Peyer's patch (tissue), 4 donors: ENCODE measurements at regions not wholly inside any gene's neighbourhood (a gene's known extent, or its start where the extent isn't known, plus 50 kb on each side); places are given as distances from the start of the nearest gene placed in this dataset.
A peak's percentile ranks its signal among the peaks of the same experiment; 100 is the strongest.

Source experiments
- DNase-seq, 3 donors: peaks; one replicate each; pipeline ENCODE4 v3.0.0-alpha.2; 2017 to 2019
- H3K27ac ChIP-seq, 4 donors: fragments of 200-600 bp; sonication (generic); one replicate each; pipeline ENCODE4 v1.5.1; 2016 to 2019
- H3K27me3 ChIP-seq, 2 donors: fragments of 200-600 bp; sonication (generic); one replicate each; pipeline ENCODE4 v1.5.1; 2019
- H3K36me3 ChIP-seq, 3 donors: fragments of 200-600 bp; sonication (generic); one replicate each; pipeline ENCODE4 v1.5.1; 2016 to 2019
- H3K4me1 ChIP-seq, 4 donors: fragments of 200-600 bp; sonication (generic); one replicate each; pipeline ENCODE4 v1.5.1; 2016 to 2019
- H3K4me3 ChIP-seq, 4 donors: fragments of 200-600 bp; sonication (generic); 1 replicate in 3 of 4; 2 replicates in 1 of 4; pipeline ENCODE4 v1.5.1; 2016 to 2019; ENCODE audit warnings: mild to moderate bottlenecking in 1 of 4
- H3K9me3 ChIP-seq, 4 donors: fragments of 200-600 bp; sonication (generic); one replicate each; pipeline ENCODE4 v1.5.1; 2016 to 2019; ENCODE audit warnings: mild to moderate bottlenecking in 1 of 4
- POLR2A ChIP-seq, 2 donors: fragments of 450-650 bp; IDR thresholded peaks; one replicate each; pipeline ENCODE4 v1.5.1; 2017; ENCODE audit warnings: antibody characterized with exemption in 2 of 2, mild to moderate bottlenecking in 2 of 2, moderate library complexity in 2 of 2
- TF ChIP-seq, protein P1 (sequence below), 6 experiments: fragments of 450-650 bp in 4 of 6; fragments of 200-600 bp in 2 of 6; sonication (generic) in 1 of 6; IDR thresholded peaks; one replicate each; pipeline ENCODE4 v1.5.1; 2017 to 2019; ENCODE audit warnings: antibody characterized with exemption in 6 of 6, mild to moderate bottlenecking in 3 of 6, moderate library complexity in 1 of 6

GRCh38 chr9:117561761-117562160 lies 142.4 kb upstream of the TLR4 start:
- Histone ChIP-seq H3K36me3 (no peaks in the 10 kb centered on the region), H3K27ac (no peak overlapping the region), H3K4me3 (no peak overlapping the region), H3K27me3 (no peaks in the 10 kb centered on the region), H3K4me1 (no peaks in the 10 kb centered on the region), H3K9me3 (no peaks in the 10 kb centered on the region)
- TF ChIP-seq POLR2A (IDR thresholded peaks at IDR 0.05): no peak
- TF ChIP-seq, protein P1, sequence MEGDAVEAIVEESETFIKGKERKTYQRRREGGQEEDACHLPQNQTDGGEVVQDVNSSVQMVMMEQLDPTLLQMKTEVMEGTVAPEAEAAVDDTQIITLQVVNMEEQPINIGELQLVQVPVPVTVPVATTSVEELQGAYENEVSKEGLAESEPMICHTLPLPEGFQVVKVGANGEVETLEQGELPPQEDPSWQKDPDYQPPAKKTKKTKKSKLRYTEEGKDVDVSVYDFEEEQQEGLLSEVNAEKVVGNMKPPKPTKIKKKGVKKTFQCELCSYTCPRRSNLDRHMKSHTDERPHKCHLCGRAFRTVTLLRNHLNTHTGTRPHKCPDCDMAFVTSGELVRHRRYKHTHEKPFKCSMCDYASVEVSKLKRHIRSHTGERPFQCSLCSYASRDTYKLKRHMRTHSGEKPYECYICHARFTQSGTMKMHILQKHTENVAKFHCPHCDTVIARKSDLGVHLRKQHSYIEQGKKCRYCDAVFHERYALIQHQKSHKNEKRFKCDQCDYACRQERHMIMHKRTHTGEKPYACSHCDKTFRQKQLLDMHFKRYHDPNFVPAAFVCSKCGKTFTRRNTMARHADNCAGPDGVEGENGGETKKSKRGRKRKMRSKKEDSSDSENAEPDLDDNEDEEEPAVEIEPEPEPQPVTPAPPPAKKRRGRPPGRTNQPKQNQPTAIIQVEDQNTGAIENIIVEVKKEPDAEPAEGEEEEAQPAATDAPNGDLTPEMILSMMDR (IDR thresholded peaks at IDR 0.05): no peak
- DNase-seq: no peak

DNA sequence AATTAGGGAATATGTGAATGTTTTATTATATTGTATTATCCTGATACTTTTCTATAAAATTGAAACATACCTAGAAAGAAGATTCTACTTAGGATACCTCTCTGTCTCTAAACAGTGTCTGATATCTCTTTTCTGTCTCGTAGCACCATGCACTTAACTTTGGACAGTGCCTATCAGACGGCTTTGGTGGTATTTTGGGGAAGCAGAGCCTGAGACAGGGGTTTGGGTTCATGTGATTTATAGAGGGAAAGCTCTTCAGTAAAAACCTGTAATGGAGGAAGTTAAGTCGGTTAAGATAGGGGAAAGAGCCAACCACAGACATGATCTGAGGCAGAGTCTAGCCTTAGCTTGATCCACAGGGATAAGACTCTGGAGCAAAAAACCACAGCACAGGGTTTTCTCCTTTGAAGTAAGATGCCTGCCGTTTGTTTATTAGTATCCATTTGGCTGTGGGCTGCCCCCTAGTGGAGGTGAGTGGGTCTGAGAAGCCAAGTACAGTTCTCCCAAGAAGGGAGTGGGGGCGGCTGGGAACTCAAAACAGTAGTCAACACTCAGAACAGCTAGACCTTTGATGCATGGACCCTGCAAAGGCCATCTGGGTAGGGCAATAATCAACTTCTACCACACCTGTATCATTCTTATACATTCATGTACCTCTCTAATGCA lies 141.2 kb upstream of the ASTN2 start:
- peak in 2 of 3 donors; percentile 77 to 86 for DNase-seq
- Histone ChIP-seq H3K9me3 (no peaks in the 10 kb centered on the region), H3K36me3 (no peaks in the 10 kb centered on the region), H3K27ac (no peak overlapping the region), H3K4me3 (no peak overlapping the region), H3K27me3 (no peaks in the 10 kb centered on the region), H3K4me1 (no peaks in the 10 kb centered on the region)
- TF ChIP-seq POLR2A (IDR thresholded peaks at IDR 0.05): no peak
- TF ChIP-seq, protein P1 (IDR thresholded peaks at IDR 0.05): peak in 4 of 6 experiments; percentile 28 to 66 (median 61)

DNA sequence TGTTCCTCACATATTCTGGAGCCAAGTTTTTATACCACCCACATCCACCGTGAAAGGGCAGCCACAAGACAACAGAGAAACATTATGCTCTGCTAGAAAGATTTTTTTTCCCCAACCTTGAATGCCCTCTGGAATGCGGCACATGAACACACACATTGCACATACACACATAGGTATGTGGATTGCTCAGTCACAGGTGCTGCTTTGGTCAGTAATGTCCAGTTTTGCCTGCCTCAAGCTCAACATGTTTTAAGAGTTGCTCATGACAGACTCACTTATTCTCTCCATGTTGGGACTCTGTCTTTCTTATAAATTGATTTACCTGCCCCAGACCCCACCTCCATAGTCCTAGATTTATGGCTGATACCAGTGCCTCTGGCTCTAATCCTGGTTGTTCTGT lies 138.0 kb upstream of the ASTN2 start:
- Histone ChIP-seq H3K9me3 (no peaks in the 10 kb centered on the region), H3K4me1 (no peaks in the 10 kb centered on the region), H3K4me3 (no peak overlapping the region), H3K27me3 (no peaks in the 10 kb centered on the region), H3K27ac (no peak overlapping the region), H3K36me3 (no peaks in the 10 kb centered on the region)
- no peak for TF ChIP-seq POLR2A (IDR thresholded peaks at IDR 0.05)
- TF ChIP-seq, protein P1 (IDR thresholded peaks at IDR 0.05): no peak
- no peak for DNase-seq

DNA sequence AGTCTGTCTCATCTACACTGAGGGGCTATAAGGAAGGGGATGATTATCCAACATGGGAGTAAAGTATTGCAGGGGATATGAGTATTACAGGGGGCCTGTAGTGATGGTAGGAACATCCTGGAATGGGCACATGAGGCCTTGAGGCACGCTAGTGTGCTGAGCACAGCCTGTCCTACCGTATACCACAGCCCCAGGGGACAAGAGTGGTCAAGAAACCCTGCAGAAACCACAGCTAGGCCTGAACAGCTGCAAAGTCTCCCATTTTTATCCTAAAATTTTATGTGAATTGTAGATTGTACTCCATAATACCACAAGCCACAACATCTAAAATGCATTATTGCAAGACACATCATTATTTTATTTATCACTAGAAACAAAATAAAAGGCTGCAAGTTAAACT lies 136.3 kb upstream of the ASTN2 start:
- Histone ChIP-seq H3K4me1 (no peaks in the 10 kb centered on the region), H3K27me3 (no peaks in the 10 kb centered on the region), H3K9me3 (no peaks in the 10 kb centered on the region), H3K4me3 (no peak overlapping the region), H3K27ac (no peak overlapping the region), H3K36me3 (no peaks in the 10 kb centered on the region)
- TF ChIP-seq, protein P1 (IDR thresholded peaks at IDR 0.05): no peak
- no peak for TF ChIP-seq POLR2A (IDR thresholded peaks at IDR 0.05)
- DNase-seq: no peak

GRCh38 chr9:117549444-117549843 lies 134.6 kb upstream of the ASTN2 start:
- no peaks in the 10 kb centered on the region for H3K27me3 ChIP-seq
- no peak overlapping the region for H3K4me3 ChIP-seq
- no peaks in the 10 kb centered on the region for H3K4me1 ChIP-seq
- H3K27ac ChIP-seq: no peak overlapping the region
- H3K36me3 ChIP-seq: no peaks in the 10 kb centered on the region
- no peak for DNase-seq
- TF ChIP-seq, protein P1 (IDR thresholded peaks at IDR 0.05): no peak
- no peak for TF ChIP-seq POLR2A (IDR thresholded peaks at IDR 0.05)
- H3K9me3 ChIP-seq: no peaks in the 10 kb centered on the region

DNA sequence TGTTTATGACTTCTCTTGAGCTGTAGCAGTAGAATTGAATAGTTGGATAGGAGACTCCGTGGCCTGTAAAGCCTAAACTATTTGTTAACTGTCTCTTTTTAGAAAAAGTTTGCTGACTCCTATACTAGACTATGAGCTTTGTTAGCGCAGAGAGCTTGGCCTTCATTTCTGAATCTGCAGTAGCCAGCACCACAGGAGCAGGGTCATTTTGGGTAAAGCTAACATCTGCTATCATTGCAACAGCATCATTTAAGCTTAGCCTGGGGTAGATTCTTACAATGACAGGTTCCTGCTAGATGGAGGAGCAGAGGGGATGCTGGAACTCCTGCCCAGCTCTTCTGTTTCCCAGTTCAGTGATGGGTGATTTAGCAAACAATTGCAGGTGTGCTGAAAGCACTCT lies 133.7 kb upstream of the ASTN2 start:
- TF ChIP-seq, protein P1 (IDR thresholded peaks at IDR 0.05): no peak
- TF ChIP-seq POLR2A (IDR thresholded peaks at IDR 0.05): no peak
- Histone ChIP-seq H3K9me3 (no peaks in the 10 kb centered on the region), H3K4me3 (no peak overlapping the region), H3K4me1 (no peaks in the 10 kb centered on the region), H3K27me3 (no peaks in the 10 kb centered on the region), H3K36me3 (no peaks in the 10 kb centered on the region), H3K27ac (no peak overlapping the region)
- no peak for DNase-seq
